H1 (cell line): ENCODE measurements at regions not wholly inside any gene's neighbourhood (a gene's known extent, or its start where the extent isn't known, plus 50 kb on each side); places are given as distances from the start of the nearest gene placed in this dataset.

Experiments
- CTCF ChIA-PET: fragments of 300-600 bp; sonication (Branson Sonifier 250); formaldehyde crosslinking; loops from one replicate; lab custom pipeline; 2021; ENCODE audit not compliant: partially characterized antibody; lab: Charles Lee
- POLR2A ChIA-PET: fragments of 300-600 bp; sonication (Branson Sonifier 250); formaldehyde crosslinking; loops from one replicate; lab custom pipeline; 2021; ENCODE audit warnings: inconsistent platforms; ENCODE audit not compliant: partially characterized antibody; lab: Charles Lee
- DNase-seq, 2 experiments: peaks; one replicate each; pipeline versions ENCODE4 v3.0.0 to v3.0.0-alpha.2; 2010 to 2022; ENCODE audit warnings: low spot score in 2 of 2, low read depth in 1 of 2, mixed read lengths in 1 of 2
- FAIRE-seq: peaks from 2 replicates; lab custom pipeline; 2011; peaks lifted over from hg19 to GRCh38; lab: Jason Lieb, UNC
- H2AFZ ChIP-seq: 2 replicates; pipeline ENCODE4 v1.8.1; 2012; ENCODE audit warnings: low read length, inconsistent platforms
- H2AK5ac ChIP-seq: 2 replicates; pipeline ENCODE4 v1.6.1; 2013; ENCODE audit warnings: low read depth, low read length
- H2BK120ac ChIP-seq: replicated peaks from 2 replicates; pipeline ENCODE3; 2013; ENCODE audit warnings: low read depth, low read length, inconsistent platforms
- H2BK12ac ChIP-seq: 2 replicates; pipeline ENCODE4 v1.6.1; 2013; ENCODE audit warnings: low read depth, low read length
- H2BK15ac ChIP-seq: 2 replicates; pipeline ENCODE4 v1.6.1; 2013; ENCODE audit warnings: low read length
- H2BK20ac ChIP-seq: 2 replicates; pipeline ENCODE4 v1.6.1; 2013; ENCODE audit warnings: low read length
- H2BK5ac ChIP-seq: 2 replicates; pipeline ENCODE4 v1.6.1; 2013; ENCODE audit warnings: low read depth, low read length
- H3K14ac ChIP-seq: 2 replicates; pipeline ENCODE4 v1.6.1; 2013; ENCODE audit warnings: inconsistent platforms; ENCODE audit not compliant: insufficient read length
- H3K18ac ChIP-seq: 2 replicates; pipeline ENCODE4 v1.6.1; 2013; ENCODE audit warnings: low read length; ENCODE audit errors: extremely low read depth
- H3K23ac ChIP-seq: 2 replicates; pipeline ENCODE4 v1.6.1; 2013; ENCODE audit warnings: inconsistent platforms; ENCODE audit not compliant: insufficient read length
- H3K23me2 ChIP-seq: 2 replicates; pipeline ENCODE4 v1.6.1; 2013; ENCODE audit warnings: low read depth, low read length
- H3K27ac ChIP-seq: 2 replicates; pipeline ENCODE4 v1.6.1; 2011; ENCODE audit warnings: low read depth, low read length, inconsistent platforms
- H3K27me3 ChIP-seq, 4 experiments: replicated peaks in 1 of 4; 1 replicate in 1 of 4; 2 replicates in 3 of 4; pipeline versions ENCODE4 v1.6.1 to v1.8.1; 2011 to 2013; ENCODE audit warnings: low read length in 3 of 4, mild to moderate bottlenecking in 3 of 4, inconsistent platforms in 2 of 4, mixed read lengths in 2 of 4, moderate library complexity in 1 of 4; ENCODE audit not compliant: control insufficient read depth in 3 of 4, insufficient read depth in 3 of 4; ENCODE audit errors: extremely low read depth in 1 of 4
- H3K36me3 ChIP-seq, 4 experiments: 2 replicates each; pipeline versions ENCODE4 v1.6.1 to v1.8.1; 2011 to 2013; ENCODE audit warnings: mild to moderate bottlenecking in 4 of 4, low read length in 3 of 4, moderate library complexity in 2 of 4, control low read depth in 1 of 4, inconsistent platforms in 1 of 4; ENCODE audit not compliant: insufficient read depth in 4 of 4, control insufficient read depth in 2 of 4
- H3K4ac ChIP-seq: replicated peaks from 2 replicates; pipeline ENCODE3; 2013; ENCODE audit warnings: low read length, low read depth, mixed read lengths, inconsistent platforms; ENCODE audit not compliant: insufficient read length
- H3K4me1 ChIP-seq, 4 experiments: replicated peaks in 1 of 4; 1 replicate in 1 of 4; 2 replicates in 3 of 4; pipeline versions ENCODE4 v1.6.1 to v1.8.1; 2011 to 2013; ENCODE audit warnings: low read length in 3 of 4, inconsistent platforms in 2 of 4, mixed read lengths in 1 of 4; ENCODE audit not compliant: insufficient read depth in 4 of 4, control insufficient read depth in 3 of 4
- H3K4me2 ChIP-seq, 2 experiments: 2 replicates each; pipeline versions ENCODE4 v1.6.1 to v1.8.1; 2011 to 2013; ENCODE audit warnings: low read depth in 2 of 2, low read length in 2 of 2, control low read depth in 1 of 2, inconsistent platforms in 1 of 2, mild to moderate bottlenecking in 1 of 2; ENCODE audit not compliant: insufficient read depth in 1 of 2
- H3K4me3 ChIP-seq, 4 experiments: fragments of 200-600, 300-600 bp in 1 of 4; sonication (generic), shearing (Covaris generic), sonication (Bioruptor Twin) in 1 of 4; 2 replicates each; pipeline versions ENCODE4 v1.5.1 to v1.8.1; 2011 to 2016; ENCODE audit warnings: low read length in 4 of 4, low read depth in 3 of 4, control low read depth in 2 of 4, inconsistent platforms in 2 of 4, mild to moderate bottlenecking in 2 of 4, mixed read lengths in 1 of 4, moderate library complexity in 1 of 4; ENCODE audit not compliant: insufficient read depth in 2 of 4; ENCODE audit errors: extremely low read depth in 1 of 4
- H3K56ac ChIP-seq: replicated peaks from 2 replicates; pipeline ENCODE3; 2013; ENCODE audit warnings: low read depth, mild to moderate bottlenecking, mixed read lengths, low read length, inconsistent platforms; ENCODE audit not compliant: insufficient read length
- H3K79me1 ChIP-seq: 2 replicates; pipeline ENCODE4 v1.6.1; 2013; ENCODE audit warnings: low read depth, low read length, control low read depth
- H3K79me2 ChIP-seq, 2 experiments: 2 replicates each; pipeline versions ENCODE4 v1.6.1 to v1.8.1; 2012 to 2013; ENCODE audit warnings: low read length in 2 of 2, mild to moderate bottlenecking in 2 of 2, inconsistent platforms in 1 of 2; ENCODE audit not compliant: insufficient read depth in 2 of 2, control insufficient read depth in 1 of 2
- H3K9ac ChIP-seq, 4 experiments: replicated peaks in 1 of 4; 1 replicate in 1 of 4; 2 replicates in 3 of 4; pipeline versions ENCODE4 v1.6.1 to v1.8.1; 2011 to 2013; ENCODE audit warnings: low read depth in 3 of 4, low read length in 3 of 4, control low read depth in 2 of 4, mild to moderate bottlenecking in 2 of 4, moderate library complexity in 2 of 4, inconsistent platforms in 1 of 4; ENCODE audit errors: extremely low read depth in 1 of 4
- H3K9me3 ChIP-seq, 2 experiments: 2 replicates each; pipeline versions ENCODE4 v1.6.1 to v1.8.1; 2012 to 2013; ENCODE audit warnings: mild to moderate bottlenecking in 2 of 2, moderate library complexity in 2 of 2, control low read depth in 1 of 2, inconsistent platforms in 1 of 2, low read depth in 1 of 2, low read length in 1 of 2, mixed read lengths in 1 of 2; ENCODE audit not compliant: insufficient read depth in 2 of 2
- H4K20me1 ChIP-seq, 2 experiments: replicated peaks in 1 of 2; 2 replicates each; pipeline versions ENCODE3 to v1.8.1; 2011 to 2013; ENCODE audit warnings: inconsistent platforms in 2 of 2, low read length in 2 of 2, mild to moderate bottlenecking in 1 of 2; ENCODE audit not compliant: insufficient read depth in 2 of 2, control insufficient read depth in 1 of 2
- H4K5ac ChIP-seq: 2 replicates; pipeline ENCODE4 v1.6.1; 2013; ENCODE audit warnings: low read length, low read depth, mixed read lengths, inconsistent platforms; ENCODE audit not compliant: insufficient read length
- H4K8ac ChIP-seq: 2 replicates; pipeline ENCODE4 v1.8.0; 2013; ENCODE audit warnings: mild to moderate bottlenecking, moderate library complexity, low read length, inconsistent platforms; ENCODE audit not compliant: insufficient read depth; ENCODE audit errors: extremely low read depth
- H4K91ac ChIP-seq: replicated peaks from 2 replicates; pipeline ENCODE3; 2013; ENCODE audit warnings: low read length, mixed read lengths, inconsistent platforms; ENCODE audit not compliant: insufficient read length
- ASH2L ChIP-seq: fragments of 200-600, 300-600 bp; sonication (generic); IDR thresholded peaks from one replicate; pipeline ENCODE4 v1.7.1; 2017; ENCODE audit warnings: low read length
- CEBPB ChIP-seq: IDR thresholded peaks from 2 replicates; pipeline ENCODE4 v1.6.1; 2012; ENCODE audit warnings: low read depth, low read length
- GABPA ChIP-seq: IDR thresholded peaks from 2 replicates; pipeline ENCODE4 v1.6.1; 2011; ENCODE audit warnings: mild to moderate bottlenecking, low read length, moderate library complexity, borderline replicate concordance; ENCODE audit not compliant: insufficient read depth
- GTF2F1 ChIP-seq: IDR thresholded peaks from 2 replicates; pipeline ENCODE4 v1.6.1; 2012; ENCODE audit warnings: low read depth, low read length, improper control_type of control experiment, borderline replicate concordance
- JUN ChIP-seq: IDR thresholded peaks from 2 replicates; pipeline ENCODE4 v1.6.1; 2011; ENCODE audit warnings: low read depth, mild to moderate bottlenecking, improper control_type of control experiment, low read length
- MAFK ChIP-seq: IDR thresholded peaks from 2 replicates; pipeline ENCODE4 v1.6.1; 2012; ENCODE audit warnings: low read depth, mild to moderate bottlenecking, improper control_type of control experiment, low read length
- PHF8 ChIP-seq: fragments of 200-600 bp; sonication (generic); conservative IDR thresholded peaks from 2 replicates; pipeline ENCODE4 v1.7.1; 2012; ENCODE audit warnings: low read depth, mild to moderate bottlenecking, inconsistent platforms, low read length, moderate library complexity
- POU5F1 ChIP-seq: IDR thresholded peaks from 2 replicates; pipeline ENCODE4 v1.6.1; 2011; ENCODE audit warnings: low read depth, mild to moderate bottlenecking, low read length, moderate library complexity
- TEAD4 ChIP-seq: IDR thresholded peaks from 2 replicates; pipeline ENCODE4 v1.6.1; 2012; ENCODE audit warnings: low read depth, low read length, inconsistent platforms, mixed read lengths
- YY1 ChIP-seq: IDR thresholded peaks from 2 replicates; pipeline ENCODE4 v1.6.1; 2011; ENCODE audit warnings: low read depth, mild to moderate bottlenecking, low read length
- WGBS, 2 experiments: shearing (Covaris generic) in 1 of 2; methylation state at CpG; one replicate each; pipeline versions ENCODE4 v1.1.6 to v1.1.7; 2013 to 2015; ENCODE audit warnings: low lambda C conversion rate in 2 of 2, mixed read lengths in 2 of 2, inconsistent platforms in 1 of 2, low coverage in 1 of 2, missing lambda C conversion rate in 1 of 2; ENCODE audit not compliant: insufficient replicate concordance in 2 of 2, insufficient coverage in 1 of 2, insufficient read length in 1 of 2; ENCODE audit errors: extremely low coverage in 1 of 2, missing lambda C conversion rate in 1 of 2; 5-methylcytosine and 5-hydroxymethylcytosine counted together
- TF ChIP-seq, protein P1 (sequence below): IDR thresholded peaks from 2 replicates; pipeline ENCODE4 v1.6.1; 2011; ENCODE audit warnings: low read length, improper control_type of control experiment
- TF ChIP-seq, protein P2 (sequence below), 3 experiments: IDR thresholded peaks; 1 replicate in 2 of 3; 2 replicates in 1 of 3; pipeline versions ENCODE4 v1.5.1 to v1.6.1; 2011; ENCODE audit warnings: low read length in 3 of 3, mild to moderate bottlenecking in 3 of 3, inconsistent platforms in 2 of 3, low read depth in 1 of 3, moderate library complexity in 1 of 3; ENCODE audit not compliant: insufficient read depth in 1 of 3; ENCODE audit errors: control extremely low read depth in 1 of 3

DNA sequence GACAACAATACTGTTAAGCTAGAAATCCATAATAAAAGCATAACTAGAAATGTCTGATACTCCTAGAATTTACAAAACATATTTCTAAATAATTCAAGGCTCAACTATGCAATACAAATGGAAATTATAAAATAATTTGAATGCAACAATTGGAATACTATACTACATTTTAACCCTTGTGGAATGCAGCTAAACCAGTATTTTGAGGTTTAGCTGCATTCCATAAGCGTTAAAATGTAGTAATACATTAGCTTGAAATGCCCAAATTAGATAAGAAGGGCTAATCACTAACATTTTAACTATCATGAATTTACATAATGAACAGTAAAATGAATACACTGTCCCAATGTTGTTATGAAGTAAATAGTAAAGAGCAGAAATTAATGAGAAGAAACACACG is 617.2 kb upstream of the CHORDC1 start:
- FAIRE-seq (no peak), DNase-seq (no peak)
- WGBS, 2 experiments = 88% methylated on average over 2 of the region's 2 CpGs; no CpG with 5 or more reads in 1 of the 2 experiments
- H3K56ac ChIP-seq = no peak overlapping the region
- no peaks in the 10 kb centered on the region for H3K79me2 ChIP-seq
- H3K23me2 ChIP-seq = no peaks in the 10 kb centered on the region
- CTCF ChIA-PET = no interaction called here
- no peak overlapping the region for H3K4me3 ChIP-seq
- H2BK120ac ChIP-seq = no peak overlapping the region
- H3K4me2 ChIP-seq = no peak overlapping the region
- H2AK5ac ChIP-seq = no peak overlapping the region
- H2BK5ac ChIP-seq = no peak overlapping the region
- no peak overlapping the region for H3K27ac ChIP-seq
- no peak overlapping the region for H3K14ac ChIP-seq
- no peak overlapping the region for H4K91ac ChIP-seq
- H3K9me3 ChIP-seq = no peaks in the 10 kb centered on the region
- no peaks in the 10 kb centered on the region for H3K36me3 ChIP-seq
- no peak overlapping the region for H3K18ac ChIP-seq
- H3K4me1 ChIP-seq = peaks cover 0 to 4% (median 0%) of the 10 kb centered on the region in 4 experiments; a peak in 1 of 7 replicates
- H3K23ac ChIP-seq = no peak overlapping the region
- no peaks in the 10 kb centered on the region for H3K27me3 ChIP-seq
- H2BK20ac ChIP-seq = no peak overlapping the region
- H4K8ac ChIP-seq = no peak overlapping the region
- no peak overlapping the region for H2AFZ ChIP-seq
- POLR2A ChIA-PET = no interaction called here
- H3K4ac ChIP-seq = no peak overlapping the region
- no peak overlapping the region for H4K5ac ChIP-seq
- no peak overlapping the region for H2BK12ac ChIP-seq
- no peak overlapping the region for H2BK15ac ChIP-seq
- no peaks in the 10 kb centered on the region for H4K20me1 ChIP-seq
- H3K79me1 ChIP-seq = no peaks in the 10 kb centered on the region
- no peak overlapping the region for H3K9ac ChIP-seq
- TF ChIP-seq GABPA (no peak), MAFK (no peak), PHF8 (no peak), CEBPB (no peak), YY1 (no peak), ASH2L (no peak), GTF2F1 (no peak), JUN (no peak), POU5F1 (no peak), TEAD4 (no peak)
- TF ChIP-seq, protein P1, sequence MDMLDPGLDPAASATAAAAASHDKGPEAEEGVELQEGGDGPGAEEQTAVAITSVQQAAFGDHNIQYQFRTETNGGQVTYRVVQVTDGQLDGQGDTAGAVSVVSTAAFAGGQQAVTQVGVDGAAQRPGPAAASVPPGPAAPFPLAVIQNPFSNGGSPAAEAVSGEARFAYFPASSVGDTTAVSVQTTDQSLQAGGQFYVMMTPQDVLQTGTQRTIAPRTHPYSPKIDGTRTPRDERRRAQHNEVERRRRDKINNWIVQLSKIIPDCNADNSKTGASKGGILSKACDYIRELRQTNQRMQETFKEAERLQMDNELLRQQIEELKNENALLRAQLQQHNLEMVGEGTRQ = no peak
- TF ChIP-seq, protein P2, sequence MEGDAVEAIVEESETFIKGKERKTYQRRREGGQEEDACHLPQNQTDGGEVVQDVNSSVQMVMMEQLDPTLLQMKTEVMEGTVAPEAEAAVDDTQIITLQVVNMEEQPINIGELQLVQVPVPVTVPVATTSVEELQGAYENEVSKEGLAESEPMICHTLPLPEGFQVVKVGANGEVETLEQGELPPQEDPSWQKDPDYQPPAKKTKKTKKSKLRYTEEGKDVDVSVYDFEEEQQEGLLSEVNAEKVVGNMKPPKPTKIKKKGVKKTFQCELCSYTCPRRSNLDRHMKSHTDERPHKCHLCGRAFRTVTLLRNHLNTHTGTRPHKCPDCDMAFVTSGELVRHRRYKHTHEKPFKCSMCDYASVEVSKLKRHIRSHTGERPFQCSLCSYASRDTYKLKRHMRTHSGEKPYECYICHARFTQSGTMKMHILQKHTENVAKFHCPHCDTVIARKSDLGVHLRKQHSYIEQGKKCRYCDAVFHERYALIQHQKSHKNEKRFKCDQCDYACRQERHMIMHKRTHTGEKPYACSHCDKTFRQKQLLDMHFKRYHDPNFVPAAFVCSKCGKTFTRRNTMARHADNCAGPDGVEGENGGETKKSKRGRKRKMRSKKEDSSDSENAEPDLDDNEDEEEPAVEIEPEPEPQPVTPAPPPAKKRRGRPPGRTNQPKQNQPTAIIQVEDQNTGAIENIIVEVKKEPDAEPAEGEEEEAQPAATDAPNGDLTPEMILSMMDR (IDR thresholded peaks at IDR 0.05; ENCODE audit: control extremely low read depth in 1 of 3, insufficient read depth in 1 of 3, low read depth in 1 of 3, low read length in 3 of 3) = no peak
